GM21723 (cell line): ENCODE measurements at regions not wholly inside any gene's neighbourhood (a gene's known extent, or its start where the extent isn't known, plus 50 kb on each side); places are given as distances from the start of the nearest gene placed in this dataset.
"Not testable (repeated sequence)": the region's sequence is repeated elsewhere in the genome, so short reads cannot be mapped to it uniquely, and the experiment has no call there.

ENCODE experiments used
- ATAC-seq: cut with Tn5 transposase; IDR thresholded peaks from one replicate; pipeline ENCODE4 v1.9.1; 2021; ENCODE audit warnings: mild to moderate bottlenecking, moderate library complexity; ENCODE audit not compliant: unreplicated experiment

DNA sequence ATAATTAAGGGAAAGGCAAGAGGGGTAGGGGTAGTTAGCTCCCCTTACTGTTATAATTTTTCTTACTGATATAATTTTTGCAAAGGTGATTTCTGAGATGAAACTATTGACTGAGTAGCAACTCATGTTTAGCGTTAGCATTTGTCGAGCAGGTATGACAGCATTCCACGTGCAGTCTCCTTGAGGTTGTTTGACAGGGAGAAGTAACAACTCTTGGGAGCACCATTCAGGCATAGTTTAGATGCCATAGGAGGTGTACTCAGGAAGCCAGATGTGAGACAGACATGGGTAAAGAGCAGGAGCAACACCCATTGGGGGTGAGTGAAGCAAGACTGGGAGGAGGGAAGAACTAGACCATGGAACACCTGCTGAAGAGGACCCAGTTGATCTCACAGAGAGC, 96.6 kb upstream of the KLF6 start:
- ATAC-seq, result no peak

- no peak for ATAC-seq
These were observed 94.1 kb upstream of the KLF6 start for GRCh38 chr10:3879073-3879472.

DNA sequence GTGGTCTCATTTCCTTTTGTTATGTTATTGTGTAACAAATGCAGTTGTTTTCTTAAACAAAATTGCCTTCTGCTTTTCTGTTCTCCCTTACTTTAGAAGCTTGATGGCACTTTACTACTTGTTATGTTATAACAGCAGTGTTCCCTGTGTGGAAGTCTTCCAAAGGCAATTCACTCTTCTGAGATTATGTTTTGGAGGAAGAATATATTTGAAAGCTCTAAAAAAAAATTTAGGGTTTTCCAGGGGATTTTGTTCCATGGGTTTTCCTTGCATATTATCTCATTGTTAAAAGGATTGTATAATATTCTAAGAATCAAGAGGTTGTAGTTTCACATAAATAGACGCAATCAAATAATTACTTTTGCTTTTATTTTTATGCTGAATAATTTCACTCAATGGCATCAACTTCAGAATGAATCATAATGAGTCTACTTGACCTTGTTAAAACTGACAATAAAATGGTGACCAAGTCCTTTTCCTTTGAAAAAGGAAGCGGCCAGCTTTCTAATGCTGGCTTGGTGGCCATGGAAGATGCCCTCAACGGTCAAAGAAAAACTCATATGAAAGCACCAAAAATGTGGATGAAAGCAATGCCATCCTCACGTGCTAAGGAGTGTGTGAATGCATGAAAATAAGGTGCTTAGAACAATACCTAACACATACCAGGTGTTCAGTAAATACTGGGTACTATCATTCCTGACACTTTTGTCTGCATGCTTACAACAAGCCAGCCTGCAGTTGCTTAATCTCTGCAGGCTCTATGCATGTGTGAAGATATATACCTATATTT, 92.4 kb upstream of the KLF6 start:
- ATAC-seq, result no peak

GRCh38 chr10:3876350-3876962, 91.4 kb upstream of the KLF6 start:
- no peak for ATAC-seq

- ATAC-seq, result no peak
These were observed 90.8 kb upstream of the KLF6 start for GRCh38 chr10:3875842-3876235.

DNA sequence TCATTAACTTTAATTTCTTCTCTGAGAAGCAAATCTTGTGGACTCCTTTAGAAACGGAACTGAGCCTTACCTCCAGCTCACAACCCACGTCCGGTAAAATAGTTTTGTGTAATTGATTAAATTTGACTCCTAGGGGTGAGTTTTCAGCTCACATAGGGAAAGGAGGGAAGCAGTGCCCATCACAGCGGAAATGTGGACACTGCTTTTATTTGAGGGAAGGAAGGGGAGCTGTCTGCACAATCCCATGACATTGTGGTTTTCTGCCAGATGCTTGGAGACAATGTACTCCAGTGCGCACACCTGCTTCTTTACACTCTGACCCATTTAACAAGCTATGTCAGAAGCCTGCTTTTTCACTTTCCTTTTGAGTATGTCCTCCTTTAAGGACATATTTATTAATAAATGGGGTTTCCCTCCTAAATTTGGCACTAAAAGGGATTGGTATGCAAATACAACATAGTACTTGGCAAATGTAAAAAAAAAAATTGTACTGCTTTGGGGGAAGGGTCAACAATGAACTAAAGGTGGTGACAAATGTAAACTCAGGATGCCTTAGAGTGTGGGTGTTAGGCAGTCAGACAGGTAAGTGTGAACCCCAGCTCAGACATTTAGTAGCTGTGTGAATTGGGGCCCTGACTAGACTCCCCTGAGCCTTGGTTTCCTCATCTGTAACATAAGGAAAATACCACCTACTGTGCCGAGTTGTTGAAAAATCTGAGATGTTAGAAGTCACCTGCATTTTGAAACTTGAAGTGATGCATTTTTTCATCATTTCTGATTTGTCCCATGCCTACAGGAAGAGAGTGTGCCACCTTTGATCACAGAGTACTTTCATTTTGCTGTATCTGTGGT, 90.2 kb upstream of the KLF6 start:
- ATAC-seq, result peak; percentile 71

- not testable (repeated sequence) for ATAC-seq
These were observed 89.6 kb upstream of the KLF6 start for GRCh38 chr10:3874610-3874989.

DNA sequence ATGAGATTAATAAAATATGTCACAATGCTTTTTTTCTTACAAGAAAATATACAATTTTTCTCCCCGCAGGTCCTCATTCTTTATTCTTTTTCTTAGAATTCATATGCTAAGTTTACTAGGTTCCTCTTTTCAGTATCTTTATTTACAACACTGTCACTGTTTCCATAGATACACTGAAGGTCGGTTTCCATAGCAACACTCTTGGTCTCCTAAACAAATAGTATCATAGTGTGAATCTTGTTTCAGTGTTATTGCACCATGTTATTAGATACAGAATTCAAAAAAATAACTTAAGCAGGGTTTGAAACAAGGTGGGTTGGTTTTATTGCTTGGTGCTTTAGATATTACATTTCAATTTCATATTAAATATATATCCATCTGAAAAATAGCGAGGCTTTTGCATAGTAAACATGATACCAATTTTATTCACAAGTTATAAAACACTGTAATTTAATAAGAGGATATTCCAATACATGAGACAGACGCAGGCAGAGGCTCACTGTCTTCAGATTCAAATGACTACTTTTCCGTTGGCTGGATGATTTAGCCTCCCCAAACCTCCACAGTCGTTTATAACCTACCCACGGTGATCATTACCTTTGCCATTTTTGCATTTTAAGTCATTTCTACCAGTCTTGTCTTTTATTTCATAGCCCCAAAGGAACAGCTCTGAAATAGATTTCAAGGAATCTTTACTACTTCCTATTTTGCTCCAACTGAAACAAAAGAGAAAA, 88.9 kb upstream of the KLF6 start:
- peak; percentile 69 for ATAC-seq

GRCh38 chr10:3872712-3873329, 87.8 kb upstream of the KLF6 start:
- ATAC-seq, result no peak

DNA sequence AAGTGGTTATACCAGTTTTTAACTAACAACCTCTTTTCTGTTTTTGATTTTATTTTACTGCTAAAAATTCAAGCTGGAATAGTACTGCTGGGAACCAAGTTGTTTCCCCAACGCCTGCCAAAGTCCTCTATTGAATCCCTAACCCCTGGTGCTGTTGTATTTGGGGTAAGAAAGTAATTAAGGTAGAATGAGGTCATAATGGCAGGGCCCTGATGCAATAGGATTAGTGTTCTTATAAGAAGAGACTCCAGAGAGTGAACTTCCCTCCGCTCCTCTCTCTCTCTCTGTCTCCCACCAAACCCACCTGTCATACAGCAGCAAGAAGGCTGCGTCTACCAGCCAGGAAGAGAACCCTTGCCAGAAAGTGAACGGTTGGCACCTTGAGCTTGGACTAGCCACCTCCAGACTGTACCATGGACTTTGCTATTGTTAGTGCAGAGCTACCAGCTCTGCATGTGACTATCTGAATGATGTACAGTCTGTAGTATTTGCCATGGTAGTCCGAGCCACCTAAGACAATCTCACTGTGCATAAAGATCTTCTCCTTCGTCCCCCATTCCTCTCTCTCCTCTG, 86.5 kb upstream of the KLF6 start:
- no peak for ATAC-seq

DNA sequence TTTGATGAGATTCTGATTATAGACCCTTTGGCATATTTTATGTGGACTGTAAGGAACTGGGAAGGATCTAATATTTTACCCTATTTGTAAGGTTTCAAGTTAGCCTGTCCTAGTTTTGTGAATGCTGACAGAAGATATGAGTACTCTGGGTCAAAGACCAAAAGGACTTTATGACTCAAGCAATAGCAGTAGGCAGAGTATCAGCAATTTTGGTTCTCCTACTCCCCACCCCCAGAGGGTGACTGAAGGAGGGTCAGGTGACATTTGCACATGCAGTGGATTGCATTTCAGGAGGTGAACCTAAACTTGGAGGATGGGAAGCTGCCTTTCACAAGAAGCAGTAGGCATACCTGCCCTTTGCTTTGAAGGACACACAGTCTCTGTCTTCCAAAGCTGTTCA, 84.0 kb upstream of the KLF6 start:
- ATAC-seq, result no peak

DNA sequence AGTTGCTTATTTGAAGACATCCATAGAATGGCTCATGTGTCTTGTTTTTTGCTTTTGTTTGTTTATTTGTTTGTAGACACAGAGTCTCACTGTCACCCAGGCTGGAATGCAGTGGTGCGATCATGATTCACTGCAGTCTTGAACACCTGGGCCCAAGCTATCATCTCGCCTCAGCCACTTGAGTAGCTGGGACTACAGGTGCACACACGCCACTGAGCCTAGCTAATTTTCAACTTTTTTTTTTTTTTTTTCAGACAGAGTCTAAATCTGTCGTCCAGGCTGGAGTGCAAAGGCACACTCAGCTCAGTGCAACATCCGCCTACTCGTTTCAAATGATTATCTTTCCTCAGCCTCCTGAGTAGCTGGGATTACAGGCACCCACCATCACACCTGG, 83.3 kb upstream of the KLF6 start:
- peak; percentile 46 for ATAC-seq

- ATAC-seq, result no peak
These were observed 82.7 kb upstream of the KLF6 start for GRCh38 chr10:3867454-3868270.

- no peak for ATAC-seq
These were observed 81.3 kb upstream of the KLF6 start for GRCh38 chr10:3866332-3866731.

DNA sequence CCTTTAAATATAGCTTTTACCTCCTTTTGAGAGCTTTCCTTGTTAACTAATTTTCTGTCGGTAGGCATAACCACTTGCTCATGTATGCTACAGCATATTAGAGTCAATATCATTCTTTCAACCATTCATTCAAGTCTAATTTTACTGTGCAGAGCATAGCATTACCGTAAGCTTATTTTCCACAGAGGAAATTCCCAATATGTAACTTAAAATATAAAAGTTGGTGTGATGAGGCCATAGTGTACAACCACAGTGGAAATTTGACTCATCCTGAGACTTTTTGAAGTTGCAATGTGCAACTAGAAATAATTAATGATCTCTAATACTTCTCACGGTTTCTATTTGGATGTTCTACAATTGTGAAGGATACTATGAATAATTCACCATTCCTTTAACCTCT, 80.6 kb upstream of the KLF6 start:
- no peak for ATAC-seq

DNA sequence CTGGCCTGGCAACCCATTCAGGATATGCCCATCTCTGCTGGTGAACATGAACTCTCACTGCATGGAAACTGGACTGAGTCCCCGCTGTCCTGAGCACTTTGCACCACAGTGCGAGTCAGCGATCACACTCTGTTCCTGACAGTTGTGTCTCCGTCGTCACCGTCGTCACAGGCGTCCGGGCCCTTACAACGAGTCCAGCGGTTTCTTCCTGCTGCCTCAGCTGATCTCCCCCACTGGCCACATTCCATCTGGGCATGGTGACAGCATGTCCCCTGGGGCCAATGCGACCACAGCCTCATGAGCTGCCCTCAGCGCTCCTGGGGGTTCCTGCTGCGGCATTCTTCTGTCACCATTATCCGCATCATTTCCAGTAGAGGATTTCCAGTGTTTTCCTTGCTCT, 76.8 kb upstream of the KLF6 start:
- ATAC-seq, result no peak

- no peak for ATAC-seq
These were observed 73.2 kb upstream of the KLF6 start for GRCh38 chr10:3858051-3858845.

- ATAC-seq, result no peak
These were observed 72.3 kb upstream of the KLF6 start for GRCh38 chr10:3857318-3857717.

DNA sequence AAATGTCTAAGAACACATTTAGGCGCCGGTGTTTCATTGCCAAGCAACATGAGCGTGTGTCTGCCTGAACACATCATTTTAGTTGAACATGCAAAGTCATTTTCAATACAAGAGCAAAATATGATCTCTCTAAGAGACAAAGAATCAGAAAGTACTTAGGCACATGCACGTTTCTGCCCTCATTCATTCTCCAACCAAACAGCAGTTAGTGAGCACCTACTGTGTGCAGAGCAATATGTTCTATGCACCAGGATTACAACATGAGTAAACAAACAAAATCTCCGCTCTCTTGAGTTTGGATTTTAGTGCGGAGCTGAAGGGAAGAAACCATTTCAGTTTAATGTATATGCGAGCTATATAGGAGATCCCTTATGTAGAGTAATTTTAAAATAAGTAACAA, 71.6 kb upstream of the KLF6 start:
- no peak for ATAC-seq
